GM21576 (cell line): ENCODE measurements at regions not wholly inside any gene's neighbourhood (a gene's known extent, or its start where the extent isn't known, plus 50 kb on each side); places are given as distances from the start of the nearest gene placed in this dataset.

Experiments used
- ATAC-seq: cut with Tn5 transposase; IDR thresholded peaks from one replicate; pipeline ENCODE4 v1.9.1; 2021; ENCODE audit warnings: mild to moderate bottlenecking, moderate library complexity; ENCODE audit not compliant: unreplicated experiment

GRCh38 chr13:111039735-111040134 is 75.4 kb upstream of the ARHGEF7 start:
- no peak for ATAC-seq

- ATAC-seq, result no peak
Observed at GRCh38 chr13:111038887-111039286, 76.2 kb upstream of the ARHGEF7 start.

- ATAC-seq, result no peak
Observed at GRCh38 chr13:111037927-111038326, 77.2 kb upstream of the ARHGEF7 start.

- no peak for ATAC-seq
Observed at GRCh38 chr13:111036665-111037064, 78.4 kb upstream of the ARHGEF7 start.

GRCh38 chr13:111035861-111036260 is 79.2 kb upstream of the ARHGEF7 start:
- no peak for ATAC-seq

- no peak for ATAC-seq
Observed at GRCh38 chr13:111034811-111035210, 80.3 kb upstream of the ARHGEF7 start.

GRCh38 chr13:111033172-111034130 is 81.7 kb upstream of the ARHGEF7 start:
- no peak for ATAC-seq

GRCh38 chr13:111031531-111031961 is 83.6 kb upstream of the ARHGEF7 start:
- no peak for ATAC-seq

- ATAC-seq, result no peak
Observed at GRCh38 chr13:111029957-111030609, 85.0 kb upstream of the ARHGEF7 start.

GRCh38 chr13:111027458-111028439 is 87.4 kb upstream of the ARHGEF7 start:
- no peak for ATAC-seq

- ATAC-seq, result no peak
Observed at GRCh38 chr13:111025310-111025709, 89.8 kb upstream of the ARHGEF7 start.

GRCh38 chr13:111022886-111023285 is 92.2 kb upstream of the ARHGEF7 start:
- ATAC-seq, result no peak

- ATAC-seq, result no peak
Observed at GRCh38 chr13:111022241-111022640, 92.9 kb upstream of the ARHGEF7 start.

GRCh38 chr13:111021270-111021669 is 93.8 kb upstream of the ARHGEF7 start:
- no peak for ATAC-seq

GRCh38 chr13:111020546-111020945 is 94.6 kb upstream of the ARHGEF7 start:
- no peak for ATAC-seq

GRCh38 chr13:111020021-111020420 is 95.1 kb upstream of the ARHGEF7 start:
- no peak for ATAC-seq

- no peak for ATAC-seq
Observed at GRCh38 chr13:111017755-111018459, 97.2 kb upstream of the ARHGEF7 start.

GRCh38 chr13:111013196-111013595 is 98.3 kb upstream of the ANKRD10 start:
- no peak for ATAC-seq

- no peak for ATAC-seq
Observed at GRCh38 chr13:111011899-111012298, 97.0 kb upstream of the ANKRD10 start.

- ATAC-seq, result no peak
Observed at GRCh38 chr13:111008351-111008750, 93.5 kb upstream of the ANKRD10 start.
